Trophoblast cell (in vitro differentiated cells and primary cell): ENCODE measurements at regions not wholly inside any gene's neighbourhood (a gene's known extent, or its start where the extent isn't known, plus 50 kb on each side); places are given as distances from the start of the nearest gene placed in this dataset.

ENCODE experiments used
- DNase-seq, 2 donors: peaks; one replicate each; pipeline ENCODE4 v3.0.0-alpha.2; 2016
- H2AFZ ChIP-seq: 2 replicates; pipeline ENCODE4 v1.6.1; 2013; ENCODE audit warnings: low read length, moderate library complexity, mild to moderate bottlenecking; ENCODE audit not compliant: insufficient read depth, poor library complexity
- H2AK5ac ChIP-seq: 2 replicates; pipeline ENCODE4 v1.6.1; 2013; ENCODE audit warnings: mild to moderate bottlenecking, low read length
- H2BK120ac ChIP-seq: 2 replicates; pipeline ENCODE4 v1.6.1; 2013; ENCODE audit warnings: low read length, mild to moderate bottlenecking, moderate library complexity; ENCODE audit not compliant: insufficient read depth, poor library complexity
- H2BK12ac ChIP-seq: 2 replicates; pipeline ENCODE4 v1.6.1; 2013; ENCODE audit warnings: mild to moderate bottlenecking, low read length, moderate library complexity
- H2BK5ac ChIP-seq: 2 replicates; pipeline ENCODE4 v1.6.1; 2013; ENCODE audit warnings: low read length, low read depth, moderate library complexity, mild to moderate bottlenecking; ENCODE audit not compliant: poor library complexity
- H3K14ac ChIP-seq: 2 replicates; pipeline ENCODE4 v1.6.1; 2013; ENCODE audit warnings: mild to moderate bottlenecking, low read length
- H3K18ac ChIP-seq: 2 replicates; pipeline ENCODE4 v1.6.1; 2013; ENCODE audit warnings: mild to moderate bottlenecking, low read length
- H3K23ac ChIP-seq: 2 replicates; pipeline ENCODE4 v1.6.1; 2013; ENCODE audit warnings: low read length
- H3K27ac ChIP-seq: 2 replicates; pipeline ENCODE4 v1.5.1; 2013; ENCODE audit warnings: low read depth, mild to moderate bottlenecking, inconsistent platforms, low read length, moderate library complexity
- H3K27me3 ChIP-seq: 2 replicates; pipeline ENCODE4 v1.6.1; 2013; ENCODE audit warnings: inconsistent platforms, mild to moderate bottlenecking, low read length, moderate library complexity; ENCODE audit not compliant: insufficient read depth
- H3K36me3 ChIP-seq, 2 experiments: 1 replicate in 1 of 2; 2 replicates in 1 of 2; pipeline ENCODE4 v1.6.1; 2013; ENCODE audit warnings: low read length in 2 of 2, mild to moderate bottlenecking in 2 of 2, moderate library complexity in 1 of 2; ENCODE audit not compliant: insufficient read depth in 2 of 2, control insufficient read depth in 1 of 2
- H3K4ac ChIP-seq: 2 replicates; pipeline ENCODE4 v1.6.1; 2013; ENCODE audit warnings: low read depth, mild to moderate bottlenecking, low read length, moderate library complexity
- H3K4me1 ChIP-seq, 2 experiments: 1 replicate in 1 of 2; 2 replicates in 1 of 2; pipeline ENCODE4 v1.6.1; 2013; ENCODE audit warnings: low read length in 2 of 2, mild to moderate bottlenecking in 2 of 2, moderate library complexity in 1 of 2; ENCODE audit not compliant: insufficient read depth in 2 of 2, control insufficient read depth in 1 of 2
- H3K4me2 ChIP-seq: 2 replicates; pipeline ENCODE4 v1.6.1; 2013; ENCODE audit warnings: inconsistent platforms, mild to moderate bottlenecking, low read length, moderate library complexity
- H3K4me3 ChIP-seq: 2 replicates; pipeline ENCODE4 v1.5.1; 2013; ENCODE audit warnings: mild to moderate bottlenecking, low read depth, low read length, inconsistent platforms
- H3K79me1 ChIP-seq: one replicate; pipeline ENCODE4 v1.6.1; 2013; ENCODE audit warnings: low read length
- H3K79me2 ChIP-seq: 2 replicates; pipeline ENCODE4 v1.6.1; 2013; ENCODE audit warnings: low read length, mild to moderate bottlenecking; ENCODE audit not compliant: control insufficient read depth, insufficient read depth, poor library complexity
- H3K9ac ChIP-seq: 2 replicates; pipeline ENCODE4 v1.6.1; 2013; ENCODE audit warnings: mild to moderate bottlenecking, low read length
- H3K9me3 ChIP-seq: 2 replicates; pipeline ENCODE4 v1.6.1; 2013; ENCODE audit warnings: low read depth, mild to moderate bottlenecking, control low read depth, inconsistent platforms, low read length; ENCODE audit not compliant: insufficient read depth
- H4K12ac ChIP-seq: 2 replicates; pipeline ENCODE4 v1.6.1; 2013; ENCODE audit warnings: low read depth, mild to moderate bottlenecking, low read length, moderate library complexity
- H4K8ac ChIP-seq: 2 replicates; pipeline ENCODE4 v1.6.1; 2013; ENCODE audit warnings: low read depth, mild to moderate bottlenecking, low read length, moderate library complexity
- H4K91ac ChIP-seq: one replicate; pipeline ENCODE4 v1.6.1; 2013; ENCODE audit warnings: low read depth, mild to moderate bottlenecking, low read length, moderate library complexity
- WGBS: extraction: QIAGEN DNeasy Blood & Tissue Kit; methylation state at CpG from one replicate; pipeline ENCODE4 v1.1.7; 2013; ENCODE audit warnings: missing lambda C conversion rate; ENCODE audit not compliant: insufficient read length, insufficient coverage; ENCODE audit errors: extremely low coverage; 5-methylcytosine and 5-hydroxymethylcytosine counted together

GRCh38 chr9:83138422-83139135, 75.6 kb upstream of the RASEF start:
- Histone ChIP-seq H2BK120ac (no peak overlapping the region), H2AFZ (no peak overlapping the region)

GRCh38 chr9:83133316-83133715, 70.4 kb upstream of the RASEF start:
- Histone ChIP-seq H3K9me3 (peaks cover 2% of the 10 kb centered on the region), H4K8ac (no peak overlapping the region), H3K18ac (no peak overlapping the region), H3K4me1 (no peaks in the 10 kb centered on the region), H2BK120ac (no peak overlapping the region), H3K23ac (no peak overlapping the region), H3K14ac (no peak overlapping the region), H3K36me3 (no peaks in the 10 kb centered on the region), H3K79me2 (no peaks in the 10 kb centered on the region), H3K27ac (no peak overlapping the region), H2BK5ac (no peak overlapping the region), H4K91ac (no peak overlapping the region), H2AK5ac (no peak overlapping the region), H2BK12ac (no peak overlapping the region), H4K12ac (no peak overlapping the region), H3K79me1 (no peaks in the 10 kb centered on the region), H3K9ac (no peak overlapping the region), H3K4me3 (no peak overlapping the region), H3K4me2 (no peak overlapping the region), H3K27me3 (no peaks in the 10 kb centered on the region), H2AFZ (no peak overlapping the region), H3K4ac (no peak overlapping the region)
- WGBS, result no CpG with 5 or more reads among the region's 2 CpGs
- no peak for DNase-seq

More at GRCh38 chr9:83138422-83139135, 75.6 kb upstream of the RASEF start:
- H3K14ac ChIP-seq, result no peak overlapping the region
- no peak for DNase-seq
- no peaks in the 10 kb centered on the region for H3K4me1 ChIP-seq
- no peaks in the 10 kb centered on the region for H3K79me2 ChIP-seq
- no peaks in the 10 kb centered on the region for H3K36me3 ChIP-seq
- no peak overlapping the region for H4K91ac ChIP-seq
- H3K4ac ChIP-seq, result no peak overlapping the region
- H3K9ac ChIP-seq, result no peak overlapping the region
- H3K18ac ChIP-seq, result no peak overlapping the region
- no peak overlapping the region for H3K4me3 ChIP-seq
- no peak overlapping the region for H3K4me2 ChIP-seq
- H3K9me3 ChIP-seq, result no peaks in the 10 kb centered on the region
- H2BK5ac ChIP-seq, result no peak overlapping the region
- no peak overlapping the region for H2AK5ac ChIP-seq
- no peak overlapping the region for H4K12ac ChIP-seq
- no peak overlapping the region for H4K8ac ChIP-seq
- H3K79me1 ChIP-seq, result no peaks in the 10 kb centered on the region
- no peaks in the 10 kb centered on the region for H3K27me3 ChIP-seq
- H3K27ac ChIP-seq, result no peak overlapping the region
- whole genome bisulfite sequencing, result no CpG with 5 or more reads among the region's 4 CpGs
- no peak overlapping the region for H2BK12ac ChIP-seq
- H3K23ac ChIP-seq, result no peak overlapping the region

GRCh38 chr9:83132768-83133167, 69.8 kb upstream of the RASEF start:
- H3K18ac ChIP-seq, result no peak overlapping the region
- no peaks in the 10 kb centered on the region for H3K4me1 ChIP-seq
- no peaks in the 10 kb centered on the region for H3K79me2 ChIP-seq
- no CpG with 5 or more reads among the region's 1 CpG for WGBS
- no peak overlapping the region for H2BK5ac ChIP-seq
- no peak overlapping the region for H2BK12ac ChIP-seq
- H3K4me3 ChIP-seq, result no peak overlapping the region
- H3K27me3 ChIP-seq, result no peaks in the 10 kb centered on the region
- no peak overlapping the region for H2BK120ac ChIP-seq
- no peak overlapping the region for H3K4me2 ChIP-seq
- DNase-seq, result no peak
- H3K4ac ChIP-seq, result no peak overlapping the region
- no peak overlapping the region for H3K9ac ChIP-seq
- no peak overlapping the region for H4K8ac ChIP-seq
- no peak overlapping the region for H4K12ac ChIP-seq
- no peaks in the 10 kb centered on the region for H3K36me3 ChIP-seq
- no peak overlapping the region for H2AFZ ChIP-seq
- no peak overlapping the region for H3K23ac ChIP-seq
- peaks cover 2% of the 10 kb centered on the region for H3K9me3 ChIP-seq
- no peaks in the 10 kb centered on the region for H3K79me1 ChIP-seq
- no peak overlapping the region for H4K91ac ChIP-seq
- H2AK5ac ChIP-seq, result no peak overlapping the region
- no peak overlapping the region for H3K27ac ChIP-seq
- H3K14ac ChIP-seq, result no peak overlapping the region

- Histone ChIP-seq H2AFZ (no peak overlapping the region), H3K4ac (no peak overlapping the region), H3K23ac (no peak overlapping the region), H2BK12ac (no peak overlapping the region), H2AK5ac (no peak overlapping the region), H3K18ac (no peak overlapping the region), H3K4me3 (no peak overlapping the region), H3K36me3 (no peaks in the 10 kb centered on the region), H2BK5ac (no peak overlapping the region), H3K9ac (no peak overlapping the region), H4K8ac (no peak overlapping the region), H3K79me2 (no peaks in the 10 kb centered on the region), H3K79me1 (no peaks in the 10 kb centered on the region), H3K27ac (no peak overlapping the region), H3K9me3 (peaks cover 2% of the 10 kb centered on the region), H3K4me2 (no peak overlapping the region), H3K4me1 (no peaks in the 10 kb centered on the region), H4K91ac (no peak overlapping the region), H4K12ac (no peak overlapping the region), H2BK120ac (no peak overlapping the region), H3K14ac (no peak overlapping the region), H3K27me3 (no peaks in the 10 kb centered on the region)
- WGBS, result no CpG with 5 or more reads among the region's 2 CpGs
- DNase-seq, result no peak
These were observed 67.6 kb upstream of the RASEF start for GRCh38 chr9:83130541-83130940.
